GM12878 (cell line): ENCODE measurements at regions not wholly inside any gene's neighbourhood (a gene's known extent, or its start where the extent isn't known, plus 50 kb on each side); places are given as distances from the start of the nearest gene placed in this dataset.

Source experiments
- ATAC-seq: fragments of 200-7000 bp; cut with Tn5 transposase; 3 replicates; pipeline ENCODE4 v1.9.1; 2020; ENCODE audit warnings: mild to moderate bottlenecking, moderate library complexity
- BruUV-seq: library from RNA; stranded (reverse); fragments of 400-500 nt; replicated peaks from 2 replicates; lab custom pipeline; 2021; lab: Mats Ljungman, UMichigan
- CTCF ChIA-PET: fragments of 300-600 bp; sonication (Branson Sonifier 250); formaldehyde crosslinking; extraction: SDS; loops from one replicate; lab custom pipeline; 2021; ENCODE audit warnings: inconsistent platforms; lab: Yijun Ruan, JAX
- POLR2A ChIA-PET: fragments of 350-600 bp; formaldehyde crosslinking; extraction: SDS; loops from one replicate; lab custom pipeline; 2021; ENCODE audit warnings: inconsistent platforms; lab: Charles Lee
- RAD21 ChIA-PET: fragments of 300-600 bp; sonication (Branson Sonifier 250); formaldehyde crosslinking; loops from one replicate; lab custom pipeline; 2023; ENCODE audit warnings: antibody characterized with exemption; ENCODE audit not compliant: unreplicated experiment; lab: Charles Lee
- SMC1A ChIA-PET: fragments of 300-600 bp; sonication (Branson Sonifier 250); formaldehyde crosslinking; loops from one replicate; lab custom pipeline; 2023; ENCODE audit not compliant: unreplicated experiment, uncharacterized antibody; lab: Charles Lee
- DNase-seq: peaks from one replicate; pipeline ENCODE4 v3.0.0-alpha.2; 2011; ENCODE audit warnings: low read depth, low spot score
- FAIRE-seq: peaks from 3 replicates; lab custom pipeline; 2011; peaks lifted over from hg19 to GRCh38; lab: Jason Lieb, UNC
- H2AFZ ChIP-seq: 2 replicates; pipeline ENCODE4 v1.6.0; 2011; ENCODE audit warnings: low read depth, low read length, control low read depth; ENCODE audit not compliant: control insufficient read depth
- H3K27ac ChIP-seq: 2 replicates; pipeline ENCODE4 v1.5.1; 2011; ENCODE audit warnings: control low read depth; ENCODE audit not compliant: control insufficient read depth, insufficient read depth
- H3K27me3 ChIP-seq, 2 experiments: replicated peaks in 1 of 2; 2 replicates each; pipeline versions ENCODE4 v1.6.0 to v1.6.1; 2011; ENCODE audit warnings: low read length in 1 of 2; ENCODE audit not compliant: control insufficient read depth in 2 of 2, insufficient read depth in 2 of 2
- H3K36me3 ChIP-seq, 2 experiments: 2 replicates each; pipeline ENCODE4 v1.5.1; 2011; ENCODE audit warnings: low read length in 1 of 2; ENCODE audit not compliant: control insufficient read depth in 2 of 2, insufficient read depth in 2 of 2
- H3K4me1 ChIP-seq: 2 replicates; pipeline ENCODE4 v1.6.1; 2011; ENCODE audit warnings: mild to moderate bottlenecking, low read length, moderate library complexity, mixed read lengths; ENCODE audit not compliant: control insufficient read depth, insufficient read depth
- H3K4me2 ChIP-seq: 2 replicates; pipeline ENCODE4 v1.6.0; 2011; ENCODE audit warnings: control low read depth; ENCODE audit not compliant: control insufficient read depth, insufficient read depth
- H3K4me3 ChIP-seq: fragments of 200-600 bp; sonication (generic); 2 replicates; pipeline ENCODE4 v1.5.1; 2016
- H3K79me2 ChIP-seq: 2 replicates; pipeline ENCODE4 v1.6.0; 2011; ENCODE audit warnings: low read length; ENCODE audit not compliant: control insufficient read depth, insufficient read depth
- H3K9ac ChIP-seq: 2 replicates; pipeline ENCODE4 v1.8.0; 2011; ENCODE audit warnings: low read length, control low read depth, mixed read lengths; ENCODE audit not compliant: control insufficient read depth, insufficient read depth
- H3K9me3 ChIP-seq: replicated peaks from 3 replicates; pipeline ENCODE4 v1.5.1; 2011; ENCODE audit warnings: mild to moderate bottlenecking, low read length; ENCODE audit not compliant: control insufficient read depth, insufficient read depth
- H4K20me1 ChIP-seq: 2 replicates; pipeline ENCODE4 v1.6.0; 2011; ENCODE audit not compliant: control insufficient read depth, insufficient read depth
- ATF3 ChIP-seq: IDR thresholded peaks from 2 replicates; pipeline ENCODE4 v1.6.1; 2011; ENCODE audit warnings: low read depth, mild to moderate bottlenecking, low read length, moderate library complexity, borderline replicate concordance; ENCODE audit errors: extremely low read depth
- BCLAF1 ChIP-seq: fragments of 450-650 bp; IDR thresholded peaks from 2 replicates; pipeline ENCODE4 v1.6.1; 2017; ENCODE audit warnings: antibody characterized with exemption, mild to moderate bottlenecking, moderate library complexity
- CEBPZ ChIP-seq: fragments of 150-350 bp; IDR thresholded peaks from 2 replicates; pipeline ENCODE4 v1.6.1; 2016; ENCODE audit warnings: low read depth, low read length
- EGR1 ChIP-seq, 2 experiments: IDR thresholded peaks; 1 replicate in 1 of 2; 2 replicates in 1 of 2; pipeline ENCODE4 v1.6.1; 2011 to 2012; ENCODE audit warnings: low read depth in 2 of 2, low read length in 2 of 2, borderline replicate concordance in 1 of 2, mild to moderate bottlenecking in 1 of 2, moderate library complexity in 1 of 2
- GATAD2B ChIP-seq: fragments of 450-650 bp; conservative IDR thresholded peaks from 2 replicates; pipeline ENCODE4 v1.6.1; 2017; ENCODE audit warnings: low read depth, mild to moderate bottlenecking, moderate library complexity
- HCFC1 ChIP-seq: fragments of 150-350 bp; IDR thresholded peaks from 2 replicates; pipeline ENCODE4 v1.6.1; 2014; ENCODE audit warnings: low read length
- JUNB ChIP-seq: IDR thresholded peaks from 2 replicates; pipeline ENCODE4 v1.6.1; 2016; ENCODE audit warnings: antibody characterized with exemption, mild to moderate bottlenecking
- MXI1 ChIP-seq: fragments of 150-350 bp; IDR thresholded peaks from 2 replicates; pipeline ENCODE4 v1.6.1; 2011; ENCODE audit warnings: low read depth, mild to moderate bottlenecking, inconsistent platforms, low read length, improper control_type of control experiment
- PBX3 ChIP-seq: IDR thresholded peaks from 2 replicates; pipeline ENCODE4 v1.6.1; 2011; ENCODE audit warnings: mild to moderate bottlenecking, low read depth, low read length, moderate library complexity; ENCODE audit not compliant: insufficient replicate concordance
- PML ChIP-seq: IDR thresholded peaks from 2 replicates; pipeline ENCODE4 v1.6.1; 2012; ENCODE audit warnings: low read length, inconsistent platforms
- SRF ChIP-seq, 2 experiments: IDR thresholded peaks; 2 replicates each; pipeline ENCODE4 v1.6.1; 2011; ENCODE audit warnings: low read depth in 2 of 2, low read length in 2 of 2, mild to moderate bottlenecking in 1 of 2, moderate library complexity in 1 of 2
- ZBED1 ChIP-seq: IDR thresholded peaks from 2 replicates; pipeline ENCODE4 v1.6.1; 2016; ENCODE audit warnings: borderline replicate concordance
- ZNF24 ChIP-seq: fragments of 450-650 bp; IDR thresholded peaks from 2 replicates; pipeline ENCODE4 v1.6.1; 2017; ENCODE audit warnings: antibody characterized with exemption, mild to moderate bottlenecking
- ZNF384 ChIP-seq: IDR thresholded peaks from 2 replicates; pipeline ENCODE4 v1.6.1; 2012; ENCODE audit warnings: low read depth, mild to moderate bottlenecking, low read length, improper control_type of control experiment, borderline replicate concordance
- ZSCAN29 ChIP-seq: fragments of 450-650 bp; IDR thresholded peaks from 2 replicates; pipeline ENCODE4 v1.6.1; 2017; ENCODE audit warnings: mild to moderate bottlenecking, moderate library complexity
- WGBS: methylation state at CpG from one replicate; pipeline ENCODE4 v1.1.6; 2016; ENCODE audit warnings: low lambda C conversion rate; ENCODE audit not compliant: insufficient replicate concordance, insufficient coverage; ENCODE audit errors: missing lambda C conversion rate; 5-methylcytosine and 5-hydroxymethylcytosine counted together
- in situ Hi-C: fragments of 300-500 bp; cut with MboI; formaldehyde crosslinking; loops from 9 replicates; pipeline ENCODE4 v1.14.3; 2018; ENCODE audit warnings: mixed read lengths
- intact Hi-C: fragments of 100-400 bp; cut with micrococcal nuclease; formaldehyde crosslinking; loops from one replicate; pipeline ENCODE4 v1.14.2; 2022; ENCODE audit not compliant: unreplicated experiment

- Histone ChIP-seq H3K9me3 (no peaks in the 10 kb centered on the region), H3K4me1 (no peaks in the 10 kb centered on the region), H3K79me2 (no peaks in the 10 kb centered on the region), H3K9ac (no peak overlapping the region), H4K20me1 (no peaks in the 10 kb centered on the region), H3K27me3 (no peaks in the 10 kb centered on the region), H3K4me2 (no peak overlapping the region), H3K4me3 (no peak overlapping the region), H3K36me3 (no peaks in the 10 kb centered on the region), H2AFZ (no peak overlapping the region), H3K27ac (no peak overlapping the region)
- ChIA-PET SMC1A (no interaction called here), RAD21 (no interaction called here), POLR2A (no interaction called here), CTCF (no interaction called here)
- intact Hi-C loops, result no loop called here
- ATAC-seq (no peak), DNase-seq (no peak), FAIRE-seq (no peak)
- TF ChIP-seq PML (no peak), HCFC1 (no peak), SRF (IDR thresholded peaks at IDR 0.05; ENCODE audit: low read depth in 2 of 2, low read length in 2 of 2) (no peak), MXI1 (no peak), PBX3 (no peak), CEBPZ (no peak), ZNF24 (no peak), ZBED1 (no peak), ATF3 (no peak), BCLAF1 (no peak), ZSCAN29 (no peak), ZNF384 (no peak), JUNB (no peak), GATAD2B (no peak), EGR1 (IDR thresholded peaks at IDR 0.05; ENCODE audit: borderline replicate concordance in 1 of 2, low read depth in 2 of 2, low read length in 2 of 2) (no peak)
- 0% methylated on average over 1 of the region's 1 CpG for WGBS
- in situ Hi-C loops, result no loop called here
- no TSS peak for BruUV-seq
Measured at GRCh38 chr16:54425068-54425467, 138.5 kb upstream of the IRX3 start.
